Sigmoid colon (tissue), 4 donors: ENCODE measurements at regions not wholly inside any gene's neighbourhood (a gene's known extent, or its start where the extent isn't known, plus 50 kb on each side); places are given as distances from the start of the nearest gene placed in this dataset.

Source experiments
- CTCF ChIP-seq, 4 experiments: fragments of 450-650 bp in 3 of 4; fragments of 200-600 bp in 1 of 4; IDR thresholded peaks; one replicate each; pipeline ENCODE4 v1.5.1; 2016 to 2019; ENCODE audit warnings: antibody characterized with exemption in 4 of 4, mild to moderate bottlenecking in 3 of 4, moderate library complexity in 2 of 4
- EP300 ChIP-seq, 4 donors: sonication (generic); formaldehyde crosslinking; IDR thresholded peaks; one replicate each; pipeline ENCODE4 v1.6.1; 2017; ENCODE audit warnings: antibody characterized with exemption in 4 of 4
- POLR2A ChIP-seq, 2 donors: fragments of 450-650 bp; IDR thresholded peaks; one replicate each; pipeline ENCODE4 v1.6.1; 2016; ENCODE audit warnings: antibody characterized with exemption in 2 of 2, mild to moderate bottlenecking in 2 of 2, moderate library complexity in 2 of 2
- POLR2AphosphoS5 ChIP-seq, 4 donors: sonication (generic); formaldehyde crosslinking; IDR thresholded peaks; one replicate each; pipeline ENCODE4 v1.6.1; 2017; ENCODE audit warnings: antibody characterized with exemption in 4 of 4

DNA sequence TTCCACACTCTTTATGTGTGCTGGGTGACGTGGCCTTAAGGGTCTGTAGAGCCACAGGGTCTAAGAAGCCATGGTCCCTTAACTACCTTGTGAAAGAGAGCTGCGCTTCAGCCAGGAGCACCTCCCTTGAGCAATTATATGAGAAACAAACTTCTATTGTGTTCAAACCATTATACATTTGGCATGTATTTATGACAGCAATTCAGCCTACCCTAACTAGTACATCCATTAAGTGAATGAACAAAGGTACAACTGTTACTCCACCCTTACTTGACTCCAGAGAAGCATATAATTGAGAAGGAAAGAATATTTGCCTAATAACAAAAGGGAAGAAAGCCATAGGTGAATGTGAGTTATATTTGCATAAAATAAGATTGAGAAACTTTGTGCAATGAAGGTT lies 69.8 kb upstream of the BOC start:
- no peak for TF ChIP-seq CTCF (IDR thresholded peaks at IDR 0.05)
- no peak for TF ChIP-seq EP300 (IDR thresholded peaks at IDR 0.05)
- TF ChIP-seq POLR2A (IDR thresholded peaks at IDR 0.05) = no peak
- no peak for TF ChIP-seq POLR2AphosphoS5 (IDR thresholded peaks at IDR 0.05)
